Endothelial cell of umbilical vein (primary cell): ENCODE measurements at regions not wholly inside any gene's neighbourhood (a gene's known extent, or its start where the extent isn't known, plus 50 kb on each side); places are given as distances from the start of the nearest gene placed in this dataset.

Experiments
- BruUV-seq: library from RNA; stranded (reverse); fragments of 400-500 nt; replicated peaks from 2 replicates; lab custom pipeline; 2021; lab: Mats Ljungman, UMichigan
- CTCF ChIA-PET: fragments of 300-600, 350-600 bp; sonication (Branson Sonifier 250); formaldehyde crosslinking; loops from one replicate; lab custom pipeline; 2021; ENCODE audit warnings: antibody characterized with exemption, inconsistent platforms; lab: Charles Lee
- POLR2A ChIA-PET: fragments of 300-600, 350-600 bp; sonication (Branson Sonifier 250); formaldehyde crosslinking; loops from one replicate; lab custom pipeline; 2021; ENCODE audit warnings: antibody characterized with exemption, inconsistent platforms; lab: Charles Lee
- DNase-seq: peaks from one replicate; pipeline ENCODE4 v3.0.0-alpha.2; 2011; ENCODE audit warnings: low read depth, low spot score
- FAIRE-seq: peaks from 2 replicates; lab custom pipeline; 2011; peaks lifted over from hg19 to GRCh38; lab: Jason Lieb, UNC
- H2AFZ ChIP-seq: 2 replicates; pipeline ENCODE4 v1.6.0; 2012; ENCODE audit warnings: low read depth, low read length, control low read depth, inconsistent platforms
- H3K27ac ChIP-seq: 2 replicates; pipeline ENCODE4 v1.5.1; 2011; ENCODE audit warnings: low read depth, mild to moderate bottlenecking, control low read depth, low read length, moderate library complexity; ENCODE audit not compliant: insufficient read depth
- H3K27me3 ChIP-seq, 2 experiments: 2 replicates each; pipeline versions ENCODE4 v1.6.0 to v1.6.1; 2011; ENCODE audit warnings: low read length in 2 of 2, mixed read lengths in 1 of 2; ENCODE audit not compliant: control insufficient read depth in 2 of 2, insufficient read depth in 2 of 2
- H3K36me3 ChIP-seq, 2 experiments: 2 replicates in 1 of 2; 3 replicates in 1 of 2; pipeline ENCODE4 v1.5.1; 2011; ENCODE audit warnings: low read length in 2 of 2, mild to moderate bottlenecking in 1 of 2, moderate library complexity in 1 of 2; ENCODE audit not compliant: control insufficient read depth in 2 of 2, insufficient read depth in 2 of 2; ENCODE audit errors: extremely low read depth in 1 of 2
- H3K4me1 ChIP-seq: 3 replicates; pipeline ENCODE4 v1.5.1; 2011; ENCODE audit warnings: mild to moderate bottlenecking, low read length; ENCODE audit not compliant: control insufficient read depth, insufficient read depth; ENCODE audit errors: extremely low read depth
- H3K4me2 ChIP-seq: 2 replicates; pipeline ENCODE4 v1.6.1; 2011; ENCODE audit warnings: low read length, control low read depth, mixed read lengths; ENCODE audit not compliant: insufficient read depth
- H3K4me3 ChIP-seq, 3 experiments: fragments of 200-600 bp in 1 of 3; sonication (generic), shearing (Covaris generic) in 1 of 3; replicated peaks in 1 of 3; 2 replicates each; pipeline ENCODE4 v1.5.1; 2011 to 2016; ENCODE audit warnings: control low read depth in 3 of 3, low read length in 3 of 3, mild to moderate bottlenecking in 2 of 3, inconsistent platforms in 1 of 3, low read depth in 1 of 3, moderate library complexity in 1 of 3; ENCODE audit not compliant: insufficient read depth in 1 of 3
- H3K79me2 ChIP-seq: 2 replicates; pipeline ENCODE4 v1.6.0; 2012; ENCODE audit warnings: low read length, inconsistent platforms; ENCODE audit not compliant: control insufficient read depth, insufficient read depth
- H3K9ac ChIP-seq: replicated peaks from 2 replicates; pipeline ENCODE3; 2011; ENCODE audit warnings: low read length, control low read depth; ENCODE audit not compliant: insufficient read depth; ENCODE audit errors: extremely low read depth
- H3K9me1 ChIP-seq: replicated peaks from 3 replicates; pipeline ENCODE4 v1.6.0; 2011; ENCODE audit warnings: mild to moderate bottlenecking, low read length; ENCODE audit not compliant: control insufficient read depth, insufficient read depth; ENCODE audit errors: extremely low read depth
- H3K9me3 ChIP-seq: replicated peaks from 2 replicates; pipeline ENCODE4 v1.5.1; 2012; ENCODE audit warnings: low read length, inconsistent platforms; ENCODE audit not compliant: control insufficient read depth, insufficient read depth
- H4K20me1 ChIP-seq: replicated peaks from 2 replicates; pipeline ENCODE3; 2011; ENCODE audit warnings: mild to moderate bottlenecking, low read length; ENCODE audit not compliant: control insufficient read depth, insufficient read depth; ENCODE audit errors: extremely low read depth
- CTCF ChIP-seq, 2 donors: IDR thresholded peaks; 1 replicate in 1 of 2; 2 replicates in 1 of 2; pipeline ENCODE4 v1.5.1; 2011; ENCODE audit warnings: low read length in 2 of 2, mild to moderate bottlenecking in 2 of 2, moderate library complexity in 2 of 2, control low read depth in 1 of 2, inconsistent platforms in 1 of 2, low read depth in 1 of 2; ENCODE audit not compliant: insufficient read depth in 1 of 2; ENCODE audit errors: extremely low read depth in 1 of 2
- EZH2 ChIP-seq: IDR thresholded peaks from 2 replicates; pipeline ENCODE4 v1.6.1; 2012; ENCODE audit warnings: borderline replicate concordance, low read depth, mild to moderate bottlenecking, moderate library complexity, low read length, inconsistent platforms; ENCODE audit not compliant: severe bottlenecking
- FOS ChIP-seq: IDR thresholded peaks from 2 replicates; pipeline ENCODE4 v1.6.1; 2011; ENCODE audit warnings: mild to moderate bottlenecking, low read length, moderate library complexity, borderline replicate concordance; ENCODE audit not compliant: insufficient read depth
- GATA2 ChIP-seq: IDR thresholded peaks from 2 replicates; pipeline ENCODE4 v1.7.0; 2011; ENCODE audit warnings: low read depth, mild to moderate bottlenecking, moderate library complexity, mixed read lengths, low read length; ENCODE audit not compliant: insufficient read length, insufficient read depth
- JUN ChIP-seq: IDR thresholded peaks from 2 replicates; pipeline ENCODE4 v1.6.1; 2011; ENCODE audit warnings: borderline replicate concordance, low read depth; ENCODE audit not compliant: insufficient read length, insufficient read depth
- MAX ChIP-seq: IDR thresholded peaks from 2 replicates; pipeline ENCODE4 v1.6.1; 2011; ENCODE audit not compliant: insufficient read depth, insufficient read length
- MYC ChIP-seq: IDR thresholded peaks from one replicate; pipeline ENCODE4 v1.6.1; 2011; ENCODE audit warnings: mild to moderate bottlenecking, low read depth, low read length
- POLR2A ChIP-seq: IDR thresholded peaks from 2 replicates; pipeline ENCODE4 v1.6.1; 2012; ENCODE audit warnings: low read depth, mild to moderate bottlenecking, control low read depth, low read length
- POLR2AphosphoS5 ChIP-seq: IDR thresholded peaks from 2 replicates; pipeline ENCODE4 v1.6.1; 2012; ENCODE audit warnings: low read depth, mild to moderate bottlenecking, control low read depth, low read length, moderate library complexity; ENCODE audit not compliant: insufficient read depth
- dilution Hi-C: fragments of 300-500 bp; cut with MboI; formaldehyde crosslinking; loops from one replicate; pipeline ENCODE4 v1.15.0; 2019; ENCODE audit warnings: low sequenced_read_pairs; ENCODE audit not compliant: extremely low pct_ligation_motif_present
- intact Hi-C: fragments of 100-400 bp; cut with micrococcal nuclease; formaldehyde crosslinking; loops from one replicate; pipeline ENCODE4 v1.10.0; 2022

DNA sequence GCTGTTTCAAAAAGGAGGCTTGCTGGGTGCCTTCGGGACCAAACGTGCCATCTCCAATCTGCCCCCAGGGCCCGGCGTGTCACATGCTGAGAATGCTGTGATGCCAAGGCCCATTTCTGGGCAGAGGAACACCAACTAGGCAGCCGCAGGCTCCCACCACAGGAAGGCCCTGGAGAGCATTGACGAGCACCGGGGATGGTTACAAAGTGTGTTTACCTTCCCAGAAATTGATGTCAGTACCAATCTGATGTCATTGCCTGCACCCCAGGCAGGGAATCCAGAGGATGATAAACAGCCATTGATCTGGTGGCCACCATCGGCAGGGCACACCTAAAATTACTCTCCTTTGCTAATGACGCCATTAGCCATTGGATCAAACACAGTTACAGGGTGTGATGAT is 418.1 kb upstream of the CDH5 start:
- intact Hi-C loops (no loop called here), dilution Hi-C loops (no loop called here)
- no peaks in the 10 kb centered on the region for H3K27me3 ChIP-seq
- no peaks in the 10 kb centered on the region for H3K36me3 ChIP-seq
- no peaks in the 10 kb centered on the region for H4K20me1 ChIP-seq
- no peak overlapping the region for H3K4me3 ChIP-seq
- TF ChIP-seq POLR2A = no peak
- TF ChIP-seq EZH2 = no peak
- no peak for TF ChIP-seq FOS
- no peak for TF ChIP-seq CTCF (IDR thresholded peaks at IDR 0.05; ENCODE audit: extremely low read depth in 1 of 2, insufficient read depth in 1 of 2, low read depth in 1 of 2, low read length in 2 of 2)
- no peak for TF ChIP-seq MYC
- TF ChIP-seq JUN = no peak
- no peak for TF ChIP-seq GATA2
- no peak for TF ChIP-seq POLR2AphosphoS5
- TF ChIP-seq MAX = no peak
- H3K4me1 ChIP-seq = no peaks in the 10 kb centered on the region
- no TSS peak for BruUV-seq
- no peak overlapping the region for H3K4me2 ChIP-seq
- no peaks in the 10 kb centered on the region for H3K9me3 ChIP-seq
- no peak overlapping the region for H3K27ac ChIP-seq
- no peaks in the 10 kb centered on the region for H3K9me1 ChIP-seq
- POLR2A ChIA-PET = no interaction called here
- no peaks in the 10 kb centered on the region for H3K79me2 ChIP-seq
- no peak overlapping the region for H2AFZ ChIP-seq
- CTCF ChIA-PET = no interaction called here
- no peak overlapping the region for H3K9ac ChIP-seq
- FAIRE-seq = no peak
- no peak for DNase-seq
